Erythroblast (primary cell): ENCODE measurements at regions not wholly inside any gene's neighbourhood (a gene's known extent, or its start where the extent isn't known, plus 50 kb on each side); places are given as distances from the start of the nearest gene placed in this dataset.

Experiments used
- GATA1 ChIP-seq: IDR thresholded peaks from 2 replicates; pipeline ENCODE4 v1.6.1; 2011; ENCODE audit warnings: low read depth, mild to moderate bottlenecking, control low read depth, low read length, moderate library complexity
- POLR2A ChIP-seq: IDR thresholded peaks from 2 replicates; pipeline ENCODE4 v1.6.1; 2011; ENCODE audit warnings: mild to moderate bottlenecking, low read length

- no peak for TF ChIP-seq POLR2A
- TF ChIP-seq GATA1: no peak
Measured at GRCh38 chr1:58206749-58207148, 339.8 kb downstream of the OMA1 start.
